Activated CD8-positive, alpha-beta memory T cell treated with anti-CD3 and anti-CD28 coated beads for 48 hours (primary cell): ENCODE measurements at regions not wholly inside any gene's neighbourhood (a gene's known extent, or its start where the extent isn't known, plus 50 kb on each side); places are given as distances from the start of the nearest gene placed in this dataset.
"Not testable (repeated sequence)": the region's sequence is repeated elsewhere in the genome, so short reads cannot be mapped to it uniquely, and the experiment has no call there.

ENCODE experiments used
- DNase-seq, 3 experiments: peaks; one replicate each; pipeline ENCODE4 v3.0.0-alpha.2; 2020; ENCODE audit warnings: low read depth in 2 of 3, low spot score in 2 of 3

GRCh38 chr3:27661797-27662196 is 60.3 kb downstream of the EOMES start:
- DNase-seq: no peak

GRCh38 chr3:27659279-27660021 is 62.7 kb downstream of the EOMES start:
- no peak for DNase-seq

DNA sequence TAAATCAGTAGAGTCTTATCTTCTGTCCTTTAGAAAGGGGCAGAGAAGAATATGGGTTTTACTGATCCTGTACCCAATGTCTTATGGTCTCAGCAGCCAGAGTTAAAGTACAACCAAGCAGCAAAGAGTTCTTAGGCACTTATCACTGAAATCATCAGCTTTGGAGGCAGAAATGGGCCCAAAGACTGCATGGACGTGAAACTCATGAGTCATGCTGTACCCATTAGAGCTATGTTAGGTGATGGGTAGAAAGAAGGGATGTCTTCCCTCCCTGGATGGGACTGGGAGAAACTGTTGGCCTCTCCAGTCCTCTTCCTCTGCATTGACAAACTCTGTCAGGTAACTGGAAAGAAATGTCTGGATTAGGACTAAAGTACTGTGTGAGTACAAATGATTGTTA is 63.4 kb downstream of the EOMES start:
- DNase-seq: no peak

- DNase-seq: no peak
Observed at GRCh38 chr3:27657871-27658270, 64.3 kb downstream of the EOMES start.

GRCh38 chr3:27657404-27657803 is 64.7 kb downstream of the EOMES start:
- no peak for DNase-seq

DNA sequence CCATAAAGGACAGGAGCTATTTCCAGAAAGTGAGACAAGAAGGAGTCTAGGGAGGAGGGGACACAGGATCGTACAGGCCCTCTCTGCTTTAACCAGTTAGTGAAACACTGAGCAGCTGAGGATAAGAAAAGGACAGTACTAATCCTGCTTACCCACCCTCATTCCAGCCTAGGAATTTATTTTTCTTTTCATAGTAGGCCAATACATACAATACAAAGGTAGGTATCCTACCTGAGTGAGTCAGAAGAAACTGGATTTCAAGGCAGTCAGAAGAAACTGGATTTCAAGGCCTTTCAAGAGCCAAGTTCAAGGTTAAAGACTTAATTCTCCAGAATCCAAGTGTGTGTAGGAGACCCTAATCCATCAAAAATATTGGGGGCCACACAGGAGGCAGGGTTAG is 65.3 kb downstream of the EOMES start:
- DNase-seq: no peak

GRCh38 chr3:27655547-27655946 is 66.6 kb downstream of the EOMES start:
- DNase-seq: no peak

DNA sequence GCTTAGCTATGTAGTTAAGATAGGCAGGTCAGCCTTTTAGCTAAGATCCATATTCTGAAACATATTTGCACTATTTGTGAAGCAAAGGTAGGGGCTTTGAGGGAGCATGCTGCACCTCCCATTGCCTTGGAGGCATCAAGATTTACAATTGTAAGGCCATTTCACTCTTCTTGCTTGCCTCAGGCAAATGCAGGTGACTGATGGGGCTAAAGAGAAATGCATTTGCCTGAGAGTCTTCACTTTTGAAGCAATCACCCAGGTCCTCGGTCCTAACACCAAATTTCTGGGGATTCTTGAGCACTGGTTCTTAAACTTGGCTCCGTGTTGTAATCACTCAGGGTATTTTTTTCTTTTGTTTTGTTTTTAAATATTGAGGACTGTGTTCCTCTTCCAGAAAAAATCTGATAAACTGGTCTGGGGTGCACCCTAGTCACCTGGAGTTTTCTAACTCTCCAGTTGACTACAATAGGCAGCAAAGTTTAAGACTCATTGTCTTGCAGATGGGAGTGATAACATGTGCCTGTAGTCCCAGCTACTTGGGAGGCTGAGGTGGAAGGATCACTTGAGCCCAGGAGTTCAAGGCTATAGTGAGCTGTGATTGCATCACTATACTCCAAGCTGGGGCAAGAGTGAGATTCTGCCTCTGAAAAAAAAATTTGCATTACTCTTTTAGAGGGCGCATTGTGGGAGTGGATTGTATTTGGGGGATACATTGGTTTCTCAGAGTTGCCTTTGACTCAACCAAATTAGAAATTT is 68.1 kb downstream of the EOMES start:
- no peak for DNase-seq

- DNase-seq: no peak
Observed at GRCh38 chr3:27649277-27649676, 72.8 kb downstream of the EOMES start.

GRCh38 chr3:27646896-27647295 is 75.2 kb downstream of the EOMES start:
- DNase-seq: no peak

GRCh38 chr3:27644941-27645340 is 77.2 kb downstream of the EOMES start:
- no peak for DNase-seq

GRCh38 chr3:27643355-27643754 is 78.8 kb downstream of the EOMES start:
- no peak for DNase-seq

DNA sequence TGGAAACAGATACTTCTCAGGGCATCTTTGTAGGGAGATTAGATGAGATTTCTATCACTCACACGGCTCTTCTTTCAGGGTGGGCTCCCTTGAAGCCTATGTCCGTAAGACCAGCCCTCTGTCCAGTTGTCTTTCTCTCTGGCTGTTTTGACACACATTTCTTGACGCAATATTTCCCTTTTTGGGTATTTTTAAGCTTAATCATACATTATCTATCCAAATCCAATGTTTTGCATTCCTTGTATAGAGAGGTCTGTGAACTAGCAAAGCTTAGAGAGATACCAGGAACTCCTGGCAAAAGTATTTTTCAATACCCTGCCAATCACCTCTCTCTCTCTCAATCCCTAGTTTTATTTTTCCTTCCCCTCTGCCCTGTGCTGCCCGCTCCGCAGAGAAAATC is 79.3 kb downstream of the EOMES start:
- DNase-seq: no peak

DNA sequence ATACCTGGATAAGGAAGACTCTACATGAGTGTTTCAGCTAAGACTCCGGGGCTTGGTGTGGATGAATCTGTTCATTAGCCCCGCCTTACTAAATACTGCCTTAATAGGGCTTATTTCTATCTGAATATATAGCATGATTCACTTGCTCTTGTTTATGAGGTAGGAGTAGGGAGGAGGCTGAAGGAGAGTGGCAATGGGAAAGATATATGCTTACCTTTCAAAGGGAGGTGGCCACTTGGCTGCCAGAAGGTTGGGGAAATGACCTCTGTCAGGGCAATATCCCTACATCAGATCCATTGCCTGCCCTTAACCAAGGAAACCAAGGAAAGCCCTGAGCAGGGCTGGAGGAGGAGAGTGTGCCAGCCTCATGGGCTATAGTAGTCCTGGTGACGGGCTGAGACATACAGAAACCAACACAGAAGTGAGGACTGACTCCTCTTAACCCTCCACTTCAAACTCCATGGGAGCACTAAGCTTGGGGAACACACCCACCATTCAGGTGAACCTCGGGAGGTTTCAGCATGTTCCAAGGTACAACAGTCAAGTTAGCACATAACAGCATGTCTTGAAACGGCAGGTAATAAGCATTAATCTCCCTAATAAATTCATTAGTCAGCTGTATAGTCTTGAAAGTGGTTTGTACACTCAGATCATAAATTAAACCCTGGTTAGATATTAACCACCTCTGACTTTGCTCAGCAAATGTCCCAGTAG is 80.1 kb downstream of the EOMES start:
- no peak for DNase-seq

DNA sequence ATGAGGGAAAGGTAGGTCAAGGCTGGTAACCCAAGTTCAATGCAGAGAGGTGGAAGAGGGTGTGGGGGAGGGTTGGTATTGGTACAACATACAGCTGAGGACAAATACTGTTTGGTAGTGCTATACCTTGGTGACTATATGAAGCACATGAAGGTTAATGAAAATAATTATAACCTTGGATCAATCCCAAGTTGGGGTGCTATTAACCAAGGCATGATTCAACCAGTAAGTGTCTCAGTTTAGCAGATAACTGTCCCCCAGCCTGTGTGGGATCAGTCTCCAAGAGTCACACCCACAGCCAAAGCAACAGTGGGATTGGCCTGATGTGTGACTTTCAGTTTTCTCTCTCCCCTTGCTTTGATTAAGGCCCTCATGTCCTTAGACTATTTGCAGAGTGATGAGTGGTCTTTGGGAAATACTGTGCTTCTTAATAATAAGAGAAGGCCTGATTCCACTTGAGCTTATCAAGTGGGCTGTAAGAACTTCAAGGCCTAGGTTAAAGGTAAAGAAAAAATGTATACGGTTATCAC is 80.8 kb downstream of the EOMES start:
- DNase-seq: no peak

GRCh38 chr3:27639271-27639670 is 82.9 kb downstream of the EOMES start:
- DNase-seq: no peak

DNA sequence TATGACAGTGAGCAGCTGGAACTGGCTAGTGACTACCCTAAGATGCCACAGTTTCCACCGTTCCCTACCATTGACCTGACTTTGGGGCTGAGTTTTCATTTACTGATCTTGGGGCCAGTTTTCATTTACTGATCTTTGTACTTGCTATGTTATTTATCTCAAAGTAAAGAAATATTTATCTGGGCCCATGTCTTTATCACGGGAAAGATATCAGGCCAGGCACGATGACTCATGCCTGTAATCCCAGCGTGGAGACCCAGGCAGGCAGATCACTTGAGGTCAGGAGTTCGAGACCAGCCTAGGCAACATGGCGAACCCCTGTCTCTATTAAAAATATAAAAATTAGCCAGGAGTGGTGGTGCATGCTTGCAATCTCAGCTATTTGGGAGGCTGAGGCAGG is 83.5 kb downstream of the EOMES start:
- no peak for DNase-seq

DNA sequence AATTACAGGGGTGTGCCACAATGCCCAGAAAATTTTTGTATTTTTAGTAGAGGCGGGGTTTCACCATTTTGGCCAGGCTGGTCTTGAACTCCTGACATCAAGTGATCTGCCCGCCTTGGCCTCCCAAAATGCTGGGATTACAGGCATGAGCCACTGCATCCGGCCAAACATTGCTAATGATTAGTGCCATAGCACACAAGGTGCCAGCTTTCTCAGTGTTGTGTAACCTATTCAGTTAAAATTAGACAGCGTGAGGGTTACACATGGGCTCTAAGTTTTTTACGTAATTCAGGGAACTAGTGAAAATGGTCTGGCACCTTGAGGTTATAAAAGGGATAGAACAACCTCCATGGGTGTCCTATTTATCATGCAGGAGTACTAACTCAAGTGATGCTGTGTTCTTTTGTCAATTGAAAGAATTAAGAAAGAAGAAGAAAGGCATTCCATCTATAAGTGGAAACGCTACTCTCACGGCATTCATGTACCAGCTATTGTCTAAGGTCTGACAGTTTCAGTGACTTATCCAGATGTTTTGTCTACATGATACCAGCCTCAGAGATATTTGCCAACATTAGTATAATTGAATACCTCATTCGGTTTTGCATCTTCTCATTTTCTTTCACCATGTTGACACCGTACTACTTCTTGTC is 84.7 kb downstream of the EOMES start:
- no peak for DNase-seq

DNA sequence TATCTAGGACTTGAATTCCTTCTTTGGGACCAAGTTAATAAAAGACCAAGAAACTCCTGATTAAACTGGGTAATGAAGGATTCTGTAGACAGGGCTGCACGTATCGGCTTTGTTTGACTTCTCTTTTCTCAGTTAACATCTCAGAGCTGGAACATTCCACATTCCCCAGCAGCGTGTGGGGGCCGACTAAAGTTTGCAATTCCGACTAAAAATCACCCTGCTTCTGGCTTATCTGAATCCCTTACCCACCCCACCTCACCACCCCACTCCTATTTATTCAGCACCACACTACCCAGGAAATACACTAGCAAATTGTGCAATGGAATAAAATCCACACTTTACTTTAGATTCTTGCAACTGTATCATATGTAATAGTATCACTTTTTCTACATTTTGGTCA is 87.1 kb downstream of the EOMES start:
- not testable (repeated sequence) for DNase-seq

DNA sequence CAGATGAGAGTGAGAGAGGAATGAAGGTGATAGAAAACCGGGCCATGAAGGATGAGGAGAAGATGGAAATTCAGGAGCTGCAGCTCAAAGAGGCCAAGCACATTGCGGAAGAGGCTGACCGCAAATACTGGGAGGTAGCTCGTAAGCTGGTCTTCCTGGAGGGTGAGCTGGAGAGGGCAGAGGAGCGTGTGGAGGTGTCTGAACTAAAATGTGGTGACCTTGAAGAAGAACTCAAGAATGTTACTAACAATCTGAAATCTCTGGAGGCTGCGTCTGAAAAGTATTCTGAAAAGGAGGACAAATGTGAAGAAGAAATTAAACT is 88.9 kb downstream of the EOMES start:
- DNase-seq: no peak

DNA sequence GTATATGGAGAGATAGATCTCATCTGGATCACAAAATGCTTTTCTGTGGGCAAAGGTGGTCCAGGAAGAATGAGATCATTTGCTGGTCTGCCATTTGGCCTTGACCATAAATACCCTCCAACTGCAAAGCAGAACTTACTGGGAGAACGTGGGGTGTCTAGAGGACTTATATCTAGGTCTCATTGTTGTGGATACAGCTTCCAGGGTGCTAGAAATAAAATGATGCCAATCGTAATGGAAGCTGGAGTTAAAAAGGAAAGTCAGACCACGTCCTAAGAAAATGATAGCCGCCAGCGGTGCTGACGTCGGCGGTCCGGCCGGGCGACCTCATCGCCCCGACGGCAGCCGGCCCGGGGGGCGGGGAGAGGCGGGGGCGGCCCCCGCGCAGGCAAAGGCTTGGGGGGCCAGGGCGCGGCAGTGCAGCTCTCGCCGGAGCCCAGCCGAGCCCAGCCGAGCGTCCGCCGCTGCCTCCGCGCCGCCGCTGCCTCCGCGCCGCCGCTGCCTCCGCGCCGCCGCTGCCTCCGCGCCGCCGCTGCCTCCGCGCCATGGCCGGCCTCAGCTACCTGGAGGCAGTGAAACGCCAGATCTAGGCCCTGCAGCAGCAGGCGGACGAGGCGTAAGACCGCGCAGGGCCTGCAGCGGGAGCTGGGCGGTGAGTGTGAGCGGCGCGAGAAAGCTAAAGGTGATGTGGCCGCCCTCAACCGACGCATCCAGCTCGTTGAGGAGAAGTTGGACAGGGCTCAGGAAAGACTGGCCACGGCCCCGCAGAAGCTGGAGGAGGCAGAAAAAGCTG is 89.5 kb downstream of the EOMES start:
- DNase-seq: peak; percentile 18 to 31 (median 18)
